ENCODE measurements at regions not wholly inside any gene's neighbourhood (a gene's known extent, or its start where the extent isn't known, plus 50 kb on each side); places are given as distances from the start of the nearest gene placed in this dataset.
A peak's percentile ranks its signal among the peaks of the same experiment; 100 is the strongest.

DNA sequence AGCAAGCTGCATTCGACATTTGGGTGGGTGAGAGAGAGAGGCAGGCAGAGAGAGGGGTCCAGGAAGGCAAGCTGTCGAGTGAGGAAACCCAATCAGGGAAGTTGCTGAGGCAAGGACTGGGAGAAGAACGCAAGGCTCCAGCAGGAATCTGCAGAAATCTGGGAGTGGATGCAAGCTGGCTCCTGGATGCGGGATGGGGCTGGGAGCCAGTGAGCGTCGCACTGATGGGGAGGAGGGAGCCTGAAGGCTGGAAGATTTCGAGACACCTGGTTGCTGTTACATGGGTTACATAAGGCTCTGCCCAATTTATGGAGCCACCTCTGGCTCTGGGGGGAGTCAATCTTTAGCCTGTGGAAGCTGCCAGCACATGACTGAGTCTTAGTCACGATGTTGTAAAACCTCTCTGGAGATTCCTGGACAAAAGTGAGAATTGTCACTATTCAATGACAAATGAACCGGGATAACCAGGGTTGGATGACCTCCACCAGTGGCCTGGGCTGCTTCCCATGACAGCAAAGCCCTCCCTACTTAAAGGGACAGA, 51.1 kb upstream of the ADRB1 start:
- Mint-ChIP-seq H3K36me3 (ENCODE audit: insufficient read depth, unreplicated experiment) (peaks cover 4% of the 10 kb centered on the region), H3K27ac (ENCODE audit: low read depth, unreplicated experiment) (no peak overlapping the region), H3K4me1 (ENCODE audit: insufficient read depth, unreplicated experiment) (peaks cover 8% of the 10 kb centered on the region), H3K9me3 (ENCODE audit: unreplicated experiment) (no peaks in the 10 kb centered on the region), H3K4me3 (ENCODE audit: unreplicated experiment) (no peak overlapping the region), H3K27me3 (ENCODE audit: insufficient read depth, unreplicated experiment) (no peaks in the 10 kb centered on the region)
- ChIA-PET POLR2A (no interaction called here), CTCF (no interaction called here)
- BruUV-seq (replicated peaks) = no TSS peak
- intact Hi-C loops (cut with micrococcal nuclease) = no loop called here
- TF ChIP-seq, protein P1, sequence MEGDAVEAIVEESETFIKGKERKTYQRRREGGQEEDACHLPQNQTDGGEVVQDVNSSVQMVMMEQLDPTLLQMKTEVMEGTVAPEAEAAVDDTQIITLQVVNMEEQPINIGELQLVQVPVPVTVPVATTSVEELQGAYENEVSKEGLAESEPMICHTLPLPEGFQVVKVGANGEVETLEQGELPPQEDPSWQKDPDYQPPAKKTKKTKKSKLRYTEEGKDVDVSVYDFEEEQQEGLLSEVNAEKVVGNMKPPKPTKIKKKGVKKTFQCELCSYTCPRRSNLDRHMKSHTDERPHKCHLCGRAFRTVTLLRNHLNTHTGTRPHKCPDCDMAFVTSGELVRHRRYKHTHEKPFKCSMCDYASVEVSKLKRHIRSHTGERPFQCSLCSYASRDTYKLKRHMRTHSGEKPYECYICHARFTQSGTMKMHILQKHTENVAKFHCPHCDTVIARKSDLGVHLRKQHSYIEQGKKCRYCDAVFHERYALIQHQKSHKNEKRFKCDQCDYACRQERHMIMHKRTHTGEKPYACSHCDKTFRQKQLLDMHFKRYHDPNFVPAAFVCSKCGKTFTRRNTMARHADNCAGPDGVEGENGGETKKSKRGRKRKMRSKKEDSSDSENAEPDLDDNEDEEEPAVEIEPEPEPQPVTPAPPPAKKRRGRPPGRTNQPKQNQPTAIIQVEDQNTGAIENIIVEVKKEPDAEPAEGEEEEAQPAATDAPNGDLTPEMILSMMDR (IDR thresholded peaks at IDR 0.05; ENCODE audit: unreplicated experiment) = no peak
- DNase-seq (ENCODE audit: unreplicated experiment) = peak; percentile 15

DNA sequence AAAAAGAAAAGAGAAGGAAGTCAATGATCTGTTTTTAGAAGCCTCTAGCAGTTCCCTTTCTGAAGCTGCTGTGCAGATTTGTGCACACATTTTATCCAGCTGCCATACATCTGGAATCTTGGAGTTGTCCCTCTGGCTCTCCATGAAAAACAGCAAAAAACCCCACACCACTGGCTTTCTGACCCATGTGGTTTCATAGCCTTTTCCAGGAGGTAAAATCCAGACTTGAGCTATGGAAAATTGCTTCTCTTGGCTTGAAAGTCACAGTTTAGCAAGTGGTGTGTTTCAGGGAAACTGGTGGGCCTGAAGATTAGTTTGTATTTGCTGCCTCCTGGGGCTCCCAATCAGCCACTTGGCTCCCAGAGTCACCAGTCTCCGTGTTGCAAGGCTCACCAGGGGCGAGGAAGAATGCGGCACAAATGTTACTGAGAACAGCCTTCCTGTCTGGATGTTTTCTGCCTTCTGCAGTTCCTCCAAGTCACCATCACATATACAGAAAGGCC, 50.1 kb upstream of the ADRB1 start:
- ChIA-PET POLR2A (no interaction called here), CTCF (interaction anchor here (0.6 kb wide), 1 partner anchor 15 kb away, joined by 4 read pairs; no protein-coding TSS in a partner anchor)
- Mint-ChIP-seq H3K27ac (ENCODE audit: low read depth, unreplicated experiment) (no peak overlapping the region), H3K9me3 (ENCODE audit: unreplicated experiment) (no peaks in the 10 kb centered on the region), H3K4me1 (ENCODE audit: insufficient read depth, unreplicated experiment) (no peaks in the 10 kb centered on the region), H3K36me3 (ENCODE audit: insufficient read depth, unreplicated experiment) (peaks cover 4% of the 10 kb centered on the region), H3K27me3 (ENCODE audit: insufficient read depth, unreplicated experiment) (no peaks in the 10 kb centered on the region), H3K4me3 (ENCODE audit: unreplicated experiment) (no peak overlapping the region)
- BruUV-seq (replicated peaks) = no TSS peak
- DNase-seq (ENCODE audit: unreplicated experiment) = no peak
- intact Hi-C loops (cut with micrococcal nuclease) = no loop called here
- TF ChIP-seq, protein P1 (IDR thresholded peaks at IDR 0.05; ENCODE audit: unreplicated experiment) = no peak
